Central memory CD8-positive, alpha-beta T cell (primary cell): ENCODE measurements at regions not wholly inside any gene's neighbourhood (a gene's known extent, or its start where the extent isn't known, plus 50 kb on each side); places are given as distances from the start of the nearest gene placed in this dataset.

ENCODE experiments used
- ATAC-seq: fragments of 150-1000 bp; cut with Tn5 transposase; replicated peaks from 2 replicates; pipeline ENCODE4 v1.10.0; 2022; ENCODE audit warnings: mild to moderate bottlenecking, moderate FRiP score, moderate number of reproducible peaks; ENCODE audit not compliant: poor library complexity, severe bottlenecking; ENCODE audit errors: extremely low read depth
- DNase-seq, 2 donors: peaks; one replicate each; pipeline ENCODE4 v3.0.0; 2021; ENCODE audit warnings: low spot score in 2 of 2
- H3K27ac Mint-ChIP-seq: one replicate; pipeline ENCODE4 v1.8.0; 2022; ENCODE audit warnings: low read depth, mild to moderate bottlenecking, moderate library complexity, mixed read lengths
- H3K27me3 Mint-ChIP-seq: one replicate; pipeline ENCODE4 v1.8.0; 2022; ENCODE audit warnings: mixed read lengths
- H3K36me3 Mint-ChIP-seq: one replicate; pipeline ENCODE4 v1.8.0; 2022; ENCODE audit warnings: mild to moderate bottlenecking, moderate library complexity, mixed read lengths; ENCODE audit not compliant: insufficient read depth
- H3K4me1 Mint-ChIP-seq: one replicate; pipeline ENCODE4 v1.8.0; 2022; ENCODE audit warnings: mixed read lengths
- H3K4me3 Mint-ChIP-seq: one replicate; pipeline ENCODE4 v1.8.0; 2022; ENCODE audit warnings: mild to moderate bottlenecking, moderate library complexity, mixed read lengths
- H3K9me3 Mint-ChIP-seq: one replicate; pipeline ENCODE4 v1.8.0; 2022; ENCODE audit warnings: mixed read lengths

- no peaks in the 10 kb centered on the region for H3K4me1 Mint-ChIP-seq
- no peak for DNase-seq
- H3K36me3 Mint-ChIP-seq: no peaks in the 10 kb centered on the region
- H3K27ac Mint-ChIP-seq: no peak overlapping the region
- no peak for ATAC-seq
- peaks cover 15% of the 10 kb centered on the region for H3K9me3 Mint-ChIP-seq
- no peaks in the 10 kb centered on the region for H3K27me3 Mint-ChIP-seq
- no peak overlapping the region for H3K4me3 Mint-ChIP-seq
Measured at GRCh38 chr6:91149956-91150705, 563.3 kb upstream of the MAP3K7 start.

GRCh38 chr6:91149246-91149955 lies 562.5 kb upstream of the MAP3K7 start:
- Mint-ChIP-seq H3K9me3 (peaks cover 15% of the 10 kb centered on the region), H3K27ac (no peak overlapping the region), H3K27me3 (no peaks in the 10 kb centered on the region), H3K4me3 (no peak overlapping the region), H3K36me3 (no peaks in the 10 kb centered on the region), H3K4me1 (no peaks in the 10 kb centered on the region)
- no peak for ATAC-seq
- no peak for DNase-seq

GRCh38 chr6:91144126-91144525 lies 557.3 kb upstream of the MAP3K7 start:
- ATAC-seq (no peak), DNase-seq (no peak)
- H3K4me3 Mint-ChIP-seq: no peak overlapping the region
- H3K27ac Mint-ChIP-seq: no peak overlapping the region
- no peaks in the 10 kb centered on the region for H3K27me3 Mint-ChIP-seq
- H3K4me1 Mint-ChIP-seq: no peaks in the 10 kb centered on the region
- no peaks in the 10 kb centered on the region for H3K36me3 Mint-ChIP-seq
- H3K9me3 Mint-ChIP-seq: peaks cover 10% of the 10 kb centered on the region

- Mint-ChIP-seq H3K36me3 (no peaks in the 10 kb centered on the region), H3K4me1 (no peaks in the 10 kb centered on the region), H3K27me3 (no peaks in the 10 kb centered on the region), H3K4me3 (no peak overlapping the region), H3K9me3 (peaks cover 5% of the 10 kb centered on the region), H3K27ac (no peak overlapping the region)
- no peak for DNase-seq
- ATAC-seq: no peak
Measured at GRCh38 chr6:91142154-91142553, 555.3 kb upstream of the MAP3K7 start.

GRCh38 chr6:91141346-91141745 lies 554.5 kb upstream of the MAP3K7 start:
- Mint-ChIP-seq H3K27ac (no peak overlapping the region), H3K27me3 (no peaks in the 10 kb centered on the region), H3K9me3 (peaks cover 5% of the 10 kb centered on the region), H3K36me3 (no peaks in the 10 kb centered on the region), H3K4me1 (no peaks in the 10 kb centered on the region), H3K4me3 (no peak overlapping the region)
- DNase-seq (no peak), ATAC-seq (no peak)

GRCh38 chr6:91140449-91140848 lies 553.6 kb upstream of the MAP3K7 start:
- DNase-seq (no peak), ATAC-seq (no peak)
- Mint-ChIP-seq H3K27ac (no peak overlapping the region), H3K9me3 (peaks cover 3% of the 10 kb centered on the region), H3K36me3 (no peaks in the 10 kb centered on the region), H3K4me1 (no peaks in the 10 kb centered on the region), H3K4me3 (no peak overlapping the region), H3K27me3 (no peaks in the 10 kb centered on the region)

GRCh38 chr6:91137286-91137685 lies 550.4 kb upstream of the MAP3K7 start:
- Mint-ChIP-seq H3K27ac (no peak overlapping the region), H3K4me3 (no peak overlapping the region), H3K27me3 (no peaks in the 10 kb centered on the region), H3K4me1 (no peaks in the 10 kb centered on the region), H3K9me3 (peaks cover 7% of the 10 kb centered on the region), H3K36me3 (no peaks in the 10 kb centered on the region)
- no peak for ATAC-seq
- DNase-seq: no peak

- H3K9me3 Mint-ChIP-seq: peaks cover 7% of the 10 kb centered on the region
- H3K4me1 Mint-ChIP-seq: no peaks in the 10 kb centered on the region
- DNase-seq (no peak), ATAC-seq (no peak)
- no peak overlapping the region for H3K27ac Mint-ChIP-seq
- H3K27me3 Mint-ChIP-seq: no peaks in the 10 kb centered on the region
- peaks cover 1% of the 10 kb centered on the region for H3K36me3 Mint-ChIP-seq
- H3K4me3 Mint-ChIP-seq: no peak overlapping the region
Measured at GRCh38 chr6:91135406-91136103, 548.7 kb upstream of the MAP3K7 start.

- Mint-ChIP-seq H3K27me3 (no peaks in the 10 kb centered on the region), H3K9me3 (peaks cover 12% of the 10 kb centered on the region), H3K4me1 (no peaks in the 10 kb centered on the region), H3K27ac (no peak overlapping the region), H3K36me3 (peaks cover 1% of the 10 kb centered on the region), H3K4me3 (no peak overlapping the region)
- no peak for ATAC-seq
- no peak for DNase-seq
Measured at GRCh38 chr6:91132461-91132860, 545.6 kb upstream of the MAP3K7 start.

- DNase-seq: no peak
- peaks cover 12% of the 10 kb centered on the region for H3K9me3 Mint-ChIP-seq
- H3K27ac Mint-ChIP-seq: no peak overlapping the region
- H3K27me3 Mint-ChIP-seq: no peaks in the 10 kb centered on the region
- no peak for ATAC-seq
- peaks cover 1% of the 10 kb centered on the region for H3K36me3 Mint-ChIP-seq
- H3K4me3 Mint-ChIP-seq: no peak overlapping the region
- no peaks in the 10 kb centered on the region for H3K4me1 Mint-ChIP-seq
Measured at GRCh38 chr6:91130126-91130525, 543.3 kb upstream of the MAP3K7 start.

GRCh38 chr6:91127752-91128151 lies 540.9 kb upstream of the MAP3K7 start:
- Mint-ChIP-seq H3K4me3 (no peak overlapping the region), H3K27me3 (no peaks in the 10 kb centered on the region), H3K4me1 (no peaks in the 10 kb centered on the region), H3K36me3 (peaks cover 1% of the 10 kb centered on the region), H3K27ac (no peak overlapping the region), H3K9me3 (peaks cover 9% of the 10 kb centered on the region)
- DNase-seq: no peak
- no peak for ATAC-seq

GRCh38 chr6:91126876-91127275 lies 540.0 kb upstream of the MAP3K7 start:
- H3K36me3 Mint-ChIP-seq: no peaks in the 10 kb centered on the region

GRCh38 chr6:91117550-91117949 lies 530.7 kb upstream of the MAP3K7 start:
- ATAC-seq (no peak), DNase-seq (no peak)
- Mint-ChIP-seq H3K4me1 (no peaks in the 10 kb centered on the region), H3K27me3 (no peaks in the 10 kb centered on the region), H3K36me3 (no peaks in the 10 kb centered on the region), H3K4me3 (no peak overlapping the region), H3K9me3 (peaks cover 5% of the 10 kb centered on the region), H3K27ac (no peak overlapping the region)

More at GRCh38 chr6:91126876-91127275, 540.0 kb upstream of the MAP3K7 start:
- H3K4me1 Mint-ChIP-seq: no peaks in the 10 kb centered on the region
- no peaks in the 10 kb centered on the region for H3K27me3 Mint-ChIP-seq
- H3K9me3 Mint-ChIP-seq: peaks cover 5% of the 10 kb centered on the region
- DNase-seq (no peak), ATAC-seq (no peak)
- no peak overlapping the region for H3K27ac Mint-ChIP-seq
- H3K4me3 Mint-ChIP-seq: no peak overlapping the region
